HG02884 (cell line): ENCODE measurements at regions not wholly inside any gene's neighbourhood (a gene's known extent, or its start where the extent isn't known, plus 50 kb on each side); places are given as distances from the start of the nearest gene placed in this dataset.

Source experiments
- ATAC-seq: cut with Tn5 transposase; IDR thresholded peaks from one replicate; pipeline ENCODE4 v1.9.1; 2021; ENCODE audit warnings: mild to moderate bottlenecking, moderate library complexity; ENCODE audit not compliant: unreplicated experiment

DNA sequence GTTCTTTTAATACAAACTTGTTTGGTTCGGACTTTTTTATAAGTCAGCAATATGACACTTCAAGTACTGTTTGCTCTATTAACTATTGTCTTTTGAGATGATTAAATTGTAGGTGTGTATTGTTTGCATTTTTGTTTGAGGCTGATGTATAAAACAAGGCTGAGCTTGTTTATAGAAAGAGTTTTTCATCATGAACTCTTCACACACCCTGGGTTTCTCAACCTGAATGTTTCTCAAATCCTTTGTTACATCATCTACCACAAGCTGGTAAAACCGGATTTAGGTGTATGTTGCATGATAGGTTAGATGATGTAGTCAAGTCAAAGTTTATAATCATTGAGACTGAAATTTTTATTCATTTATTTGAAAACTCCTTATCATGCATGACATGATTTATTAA lies 335.2 kb upstream of the LRATD1 start:
- no peak for ATAC-seq

DNA sequence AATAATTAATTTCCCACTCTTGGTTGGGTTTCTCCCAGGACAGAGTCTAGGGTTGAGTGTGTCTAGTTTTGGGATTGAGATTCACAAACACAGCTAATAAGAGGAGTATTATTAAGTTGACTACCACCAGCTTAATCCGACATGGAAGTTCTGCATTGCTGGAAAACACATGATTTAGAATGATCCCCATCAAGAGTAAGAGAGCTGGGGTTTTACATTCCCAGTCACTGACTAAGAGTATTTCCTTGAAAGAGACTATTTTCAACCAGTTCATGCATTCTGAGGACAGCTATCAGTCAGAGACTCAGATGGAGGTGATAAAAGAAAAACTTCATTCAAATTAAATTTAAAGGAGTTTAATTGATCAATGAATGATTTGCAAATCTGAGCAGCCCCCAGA lies 334.6 kb upstream of the LRATD1 start:
- ATAC-seq: no peak

DNA sequence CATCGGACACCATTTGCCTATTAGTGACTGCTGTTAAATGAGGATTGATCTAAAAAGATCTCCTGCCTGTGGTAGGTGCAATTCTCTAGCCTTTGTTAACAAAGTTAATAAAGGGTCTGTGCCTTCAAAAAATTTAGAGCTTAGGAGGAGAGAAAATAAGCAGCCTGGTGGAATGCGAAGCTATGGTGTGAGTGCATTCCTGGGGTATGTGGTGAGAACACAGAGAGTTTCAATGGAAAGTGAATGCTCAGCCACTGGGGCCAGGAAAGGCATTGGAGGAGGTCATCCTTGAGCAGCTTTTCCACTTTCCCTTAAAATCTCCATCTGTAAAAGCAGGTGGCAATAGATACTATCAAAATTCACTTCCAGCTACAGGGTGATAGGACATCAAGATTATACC lies 331.2 kb upstream of the LRATD1 start:
- no peak for ATAC-seq

DNA sequence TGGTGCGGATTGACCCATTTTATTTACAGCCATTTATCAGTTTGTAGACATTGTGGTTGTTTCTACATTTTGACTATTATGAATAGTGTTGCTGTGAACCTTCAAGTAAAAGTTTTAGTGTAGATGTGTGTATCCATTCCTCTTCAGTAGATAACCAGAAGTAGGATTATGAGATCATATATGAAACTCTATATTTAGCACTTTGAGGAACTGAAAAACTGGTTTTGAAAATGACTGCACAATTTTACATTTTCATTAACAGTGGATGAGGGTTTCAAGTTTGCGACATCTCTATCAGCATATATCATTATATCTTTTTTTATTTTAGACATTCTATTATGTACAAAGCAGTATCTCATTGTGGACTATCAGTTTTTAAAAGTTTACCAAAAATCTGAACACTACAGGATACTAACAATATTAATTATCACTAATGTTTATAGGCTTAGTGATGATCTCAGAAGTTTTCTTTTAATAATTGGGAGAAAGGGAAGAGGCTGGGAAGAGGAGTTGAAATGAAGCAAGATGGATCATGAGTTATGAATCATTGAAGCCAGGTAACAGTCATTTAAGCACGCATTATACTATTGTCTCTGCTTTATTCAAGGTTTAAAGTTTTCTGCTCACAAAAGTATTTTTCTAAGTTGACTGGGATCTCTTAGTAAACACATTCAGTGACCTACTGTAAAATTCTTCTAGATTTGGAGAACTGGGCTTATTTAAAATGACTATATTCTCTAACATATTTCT lies 329.0 kb upstream of the LRATD1 start:
- peak; percentile 88 for ATAC-seq

DNA sequence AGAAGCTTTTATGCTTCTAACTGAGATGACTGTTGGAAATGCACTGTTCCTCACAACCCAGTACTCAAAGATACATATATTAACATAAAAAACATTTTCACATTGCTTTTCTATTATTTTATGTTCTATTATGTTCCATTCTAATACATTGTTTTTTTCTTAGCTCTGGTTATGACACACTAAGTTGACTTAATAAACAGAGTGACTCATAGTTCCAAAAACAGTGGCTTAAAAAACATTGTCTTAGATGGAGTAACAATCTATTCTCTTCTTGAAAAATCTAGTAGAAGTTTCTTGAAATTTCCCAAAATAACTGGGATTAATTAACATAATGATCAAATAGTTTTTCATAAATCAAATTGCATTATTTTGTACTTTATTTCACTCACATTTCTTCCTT lies 328.2 kb upstream of the LRATD1 start:
- ATAC-seq: no peak

DNA sequence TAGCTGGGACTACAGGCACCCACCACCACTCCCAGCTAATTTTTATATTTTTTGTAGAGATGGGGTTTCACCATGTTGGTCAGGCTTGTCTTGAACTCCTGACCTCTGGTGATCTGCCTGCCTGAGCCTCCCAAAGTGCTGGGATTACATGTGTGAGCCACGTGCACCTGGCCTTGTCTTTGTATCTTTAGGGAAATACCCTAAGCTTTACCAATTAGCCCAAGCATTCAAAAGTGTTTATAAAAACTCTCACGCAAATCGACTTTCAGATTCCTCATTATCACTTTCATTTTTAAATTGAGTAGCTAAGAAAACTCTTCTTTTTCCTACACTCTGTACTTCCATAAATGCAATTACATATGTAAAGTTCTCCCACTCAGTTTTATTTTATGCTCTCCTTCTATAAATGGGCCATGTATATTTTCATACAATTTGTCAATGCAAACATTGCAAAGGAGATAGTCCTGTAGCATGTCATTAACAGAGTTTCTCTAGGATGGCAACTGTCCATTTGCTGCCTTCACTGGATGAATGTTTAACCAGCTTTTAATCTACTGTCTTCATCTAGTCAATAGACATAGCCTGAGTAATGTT lies 326.2 kb upstream of the LRATD1 start:
- peak; percentile 52 for ATAC-seq

DNA sequence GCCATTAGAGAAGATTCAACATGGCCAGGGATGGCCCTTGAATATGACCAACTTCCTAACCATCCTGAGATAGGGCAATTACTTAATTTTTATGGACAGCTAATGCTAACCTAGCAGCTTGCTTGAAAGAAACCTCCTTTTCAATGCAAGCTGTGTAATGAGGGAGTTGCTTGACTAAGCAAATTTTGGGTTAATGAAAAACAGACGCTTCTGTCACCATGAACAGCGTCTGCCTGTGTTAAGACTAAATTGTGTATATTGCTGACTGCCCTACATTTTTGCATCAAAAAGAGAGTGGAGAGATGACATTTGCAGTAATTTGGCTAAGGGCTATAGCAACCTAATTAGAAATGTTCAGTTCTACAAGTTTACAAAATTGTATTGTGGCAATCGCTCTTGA lies 319.2 kb upstream of the LRATD1 start:
- ATAC-seq: no peak

DNA sequence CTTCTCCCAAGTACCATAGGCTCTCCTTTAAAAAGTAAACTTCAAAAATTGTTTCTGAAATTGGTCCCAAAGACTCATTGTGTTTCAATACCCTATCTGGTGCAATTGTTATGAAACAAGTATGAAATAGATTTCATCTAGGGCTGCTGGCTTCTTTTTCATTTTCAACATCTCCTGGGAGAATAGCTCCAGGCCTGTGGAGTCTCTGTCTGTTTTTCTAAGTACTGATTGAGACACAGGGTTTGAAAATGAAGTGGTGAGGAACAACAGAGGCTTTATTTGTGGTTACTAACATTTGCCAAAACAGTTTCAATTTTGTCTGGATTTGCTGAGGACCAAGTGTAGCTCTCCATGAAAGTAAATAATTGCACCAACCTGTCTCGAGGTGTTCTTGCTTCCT lies 315.9 kb upstream of the LRATD1 start:
- ATAC-seq: no peak

DNA sequence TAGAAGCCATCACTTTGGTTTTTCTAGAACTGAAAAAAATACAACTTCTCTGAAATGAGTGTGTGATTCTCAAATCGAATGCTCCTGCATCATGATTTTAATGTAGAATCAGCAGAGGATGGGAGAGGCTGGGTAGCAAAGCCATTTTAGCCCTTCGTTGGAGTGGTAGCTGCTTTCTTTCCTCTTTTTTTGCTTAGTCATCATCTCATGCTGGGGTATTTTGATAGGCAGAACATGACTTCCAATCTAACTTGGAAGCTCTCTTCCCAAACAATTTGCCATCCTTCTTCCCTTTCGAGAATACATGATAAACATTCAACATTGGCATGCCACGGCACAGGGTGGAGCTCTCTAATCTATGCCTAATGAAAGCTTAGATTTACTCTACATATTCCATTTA lies 311.2 kb upstream of the LRATD1 start:
- ATAC-seq: no peak

DNA sequence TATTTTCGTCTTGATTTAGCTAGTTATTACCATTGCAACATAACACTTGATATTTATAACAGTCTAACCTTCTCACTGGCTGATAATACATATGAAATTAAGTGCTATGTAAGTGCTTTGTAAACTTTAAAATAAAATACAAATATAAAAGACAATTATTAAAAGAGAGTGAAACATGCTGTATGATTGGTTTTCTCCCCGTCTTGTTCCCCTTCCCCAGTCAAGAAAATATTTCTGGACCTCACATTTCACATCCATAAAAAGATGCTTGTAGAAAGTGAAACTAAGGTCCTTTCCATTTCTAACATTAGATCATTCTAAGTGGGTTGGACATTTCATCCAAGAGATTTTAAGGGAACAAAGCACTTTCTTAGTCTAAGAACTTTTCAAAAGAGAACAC lies 310.2 kb upstream of the LRATD1 start:
- ATAC-seq: no peak

DNA sequence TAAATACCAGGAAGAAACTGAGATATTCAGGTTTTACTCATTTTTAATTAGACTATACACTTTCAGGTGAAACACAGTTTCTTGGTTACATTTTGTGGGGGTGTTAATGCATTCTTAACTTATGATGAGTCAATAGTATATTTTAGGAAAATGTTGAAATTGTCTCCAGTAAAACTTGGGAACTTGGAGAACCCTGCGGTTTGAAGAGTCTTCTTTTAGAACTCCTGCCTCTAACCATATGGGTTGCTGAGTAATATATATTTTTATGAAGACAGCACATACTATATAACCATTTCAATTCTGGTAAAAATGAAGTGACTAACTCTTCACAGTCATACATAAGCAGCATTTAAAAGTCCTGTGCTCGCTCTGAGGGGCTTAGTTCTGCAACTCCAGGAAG lies 308.2 kb upstream of the LRATD1 start:
- ATAC-seq: no peak

DNA sequence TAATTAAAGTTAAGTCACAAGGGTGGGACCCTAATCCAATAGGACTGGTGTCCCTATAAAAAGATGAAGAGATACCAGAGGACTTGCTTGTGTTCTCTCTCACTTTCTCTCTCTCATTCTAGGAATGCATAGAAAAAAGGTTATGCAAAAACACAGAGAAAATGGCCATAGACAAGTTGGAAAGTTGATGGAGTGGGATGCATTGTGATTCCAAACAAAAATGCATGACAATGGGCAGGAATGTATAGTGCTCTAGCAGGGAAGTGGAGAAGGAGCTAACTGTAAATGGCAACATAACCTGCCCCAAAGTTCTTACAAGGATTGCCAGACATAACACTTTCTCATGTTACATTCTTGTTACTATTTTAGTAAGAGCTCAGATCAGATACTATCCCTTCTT lies 301.6 kb upstream of the LRATD1 start:
- no peak for ATAC-seq

DNA sequence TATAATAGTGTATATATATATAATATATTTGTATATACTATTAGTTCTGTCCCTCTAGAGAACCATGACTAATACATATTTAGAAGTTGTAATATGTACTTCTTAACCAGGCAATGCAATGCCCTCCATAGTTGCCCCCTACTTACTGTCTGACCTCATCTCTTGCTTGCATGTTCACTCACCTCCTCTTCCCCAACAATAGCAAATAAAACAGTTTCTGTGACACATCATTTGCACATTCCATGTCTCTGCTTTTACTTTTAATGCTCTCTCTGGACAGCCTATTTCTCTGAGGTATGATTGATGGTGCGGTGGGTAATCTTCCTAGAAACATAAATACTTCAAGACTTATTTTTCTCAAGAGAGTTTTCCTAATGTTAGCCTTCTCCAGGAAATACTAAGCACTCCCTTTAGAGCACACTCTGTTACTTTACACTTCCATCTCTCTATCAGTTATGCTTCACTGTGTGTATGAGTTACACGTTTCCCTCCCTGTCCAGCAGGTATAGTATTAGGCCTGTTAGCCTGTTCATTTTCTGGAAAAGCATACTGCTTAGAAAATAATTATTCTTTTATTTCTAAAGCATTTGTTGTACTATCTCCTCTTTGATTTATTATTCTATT lies 295.6 kb upstream of the LRATD1 start:
- ATAC-seq: no peak

DNA sequence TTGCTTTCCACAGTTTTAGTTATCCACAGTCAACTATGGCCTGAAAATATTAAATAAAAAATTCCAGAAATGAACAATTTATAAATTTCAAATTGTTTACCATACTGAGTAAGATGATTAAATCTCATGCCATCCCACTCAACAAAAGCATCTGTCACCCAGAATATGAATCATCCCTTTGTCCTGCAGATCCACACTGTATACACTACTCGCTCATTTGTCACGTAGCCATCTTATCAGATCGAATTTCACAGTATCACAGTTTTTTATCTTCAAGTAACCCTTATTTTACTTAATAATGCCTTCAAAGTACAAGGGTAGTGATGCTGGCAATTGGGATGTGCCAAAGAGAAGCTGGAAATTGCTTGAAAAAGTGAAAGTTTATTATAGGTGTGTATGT lies 291.8 kb upstream of the LRATD1 start:
- ATAC-seq: no peak

DNA sequence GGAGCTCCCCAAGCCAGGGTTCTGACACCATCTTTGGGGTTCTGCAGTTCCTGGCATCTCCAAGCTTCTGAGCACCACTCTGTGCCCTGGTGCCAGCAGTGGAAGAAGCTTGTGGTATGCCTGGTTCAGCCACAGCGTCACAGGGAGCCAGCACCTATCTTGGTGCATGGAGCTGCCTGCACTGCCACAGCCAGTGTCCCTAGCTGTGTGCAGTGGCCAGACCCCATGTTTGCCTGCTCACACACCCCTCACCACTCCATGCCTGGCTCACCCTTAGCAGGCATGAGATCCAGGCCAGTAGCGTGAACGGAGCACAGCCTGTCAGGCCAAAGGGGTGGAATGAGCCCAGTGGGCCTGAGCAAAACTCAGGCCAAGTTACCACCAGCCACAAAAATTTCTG lies 290.2 kb upstream of the LRATD1 start:
- ATAC-seq: no peak

DNA sequence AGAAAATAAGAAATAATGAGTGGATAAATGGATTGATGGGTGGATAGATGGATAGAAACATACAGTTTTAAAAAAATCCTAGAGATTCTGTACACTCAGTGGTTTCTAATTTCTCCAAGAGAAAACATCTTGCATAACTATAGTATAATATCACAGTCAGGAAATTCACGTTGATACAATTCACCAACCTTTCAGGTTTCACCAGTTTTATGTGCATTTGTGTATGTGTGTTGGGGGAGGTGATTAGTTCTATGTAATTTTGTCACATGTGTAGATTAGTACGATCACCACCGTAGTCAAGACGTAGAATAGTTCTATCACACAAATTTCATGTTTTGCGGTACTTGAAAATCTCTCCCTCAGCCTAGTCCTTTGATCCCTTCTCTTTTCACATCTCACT lies 288.2 kb upstream of the LRATD1 start:
- no peak for ATAC-seq

DNA sequence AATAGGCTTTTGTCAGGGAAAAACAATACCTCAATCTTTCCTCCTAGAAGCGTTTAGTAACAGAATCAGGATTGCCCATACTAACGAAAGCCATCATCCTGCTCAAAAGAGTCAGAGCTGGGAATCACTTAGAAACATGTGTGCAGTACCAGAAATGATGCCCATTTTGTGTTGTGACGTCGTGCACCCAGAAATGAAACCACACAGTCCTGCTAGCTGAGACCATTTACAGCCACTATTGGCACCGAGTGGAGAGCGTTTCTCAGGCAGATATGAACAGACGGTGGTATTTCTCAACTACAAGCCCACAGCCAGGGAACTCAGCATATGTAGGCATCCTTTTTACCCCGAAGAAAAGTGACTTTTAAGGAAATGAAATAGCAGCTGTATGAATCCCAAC lies 284.3 kb upstream of the LRATD1 start:
- no peak for ATAC-seq

DNA sequence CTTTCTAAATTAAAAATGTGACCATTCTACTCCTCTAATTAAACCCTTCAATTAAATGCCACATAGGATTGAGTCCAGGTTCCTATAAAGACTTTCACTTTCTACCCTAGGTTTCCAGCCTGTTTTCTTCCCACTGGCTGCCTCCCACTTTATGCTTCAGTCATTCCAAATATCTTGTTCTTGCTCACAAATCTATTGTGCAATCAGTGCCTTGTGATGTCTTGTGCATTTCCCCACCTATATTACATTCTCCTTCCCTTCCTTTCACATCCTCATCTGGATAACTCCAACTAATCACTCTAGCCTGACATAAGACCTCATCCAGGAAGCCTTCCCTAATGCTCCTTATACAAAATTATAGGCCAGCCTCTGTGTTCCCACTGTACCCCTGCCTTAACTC lies 281.7 kb upstream of the LRATD1 start:
- ATAC-seq: no peak

DNA sequence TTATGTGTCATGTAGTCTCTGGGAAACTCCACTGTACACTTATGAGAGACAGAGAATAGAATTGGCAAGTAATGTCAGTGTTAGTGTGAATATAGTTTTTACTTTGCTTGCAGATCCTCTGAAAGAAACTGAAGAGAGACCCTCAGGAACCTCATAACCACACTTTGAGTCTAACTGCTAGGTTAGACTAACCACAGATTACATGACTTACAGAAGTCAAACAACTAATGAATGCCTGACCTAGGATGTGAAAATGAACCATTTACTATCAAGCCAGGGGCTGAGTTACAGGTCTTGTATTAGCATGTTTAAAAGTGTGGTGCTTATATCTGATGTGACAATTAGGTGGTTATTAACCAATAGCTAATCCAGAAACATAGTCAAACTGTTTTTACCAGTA lies 280.4 kb upstream of the LRATD1 start:
- ATAC-seq: no peak

DNA sequence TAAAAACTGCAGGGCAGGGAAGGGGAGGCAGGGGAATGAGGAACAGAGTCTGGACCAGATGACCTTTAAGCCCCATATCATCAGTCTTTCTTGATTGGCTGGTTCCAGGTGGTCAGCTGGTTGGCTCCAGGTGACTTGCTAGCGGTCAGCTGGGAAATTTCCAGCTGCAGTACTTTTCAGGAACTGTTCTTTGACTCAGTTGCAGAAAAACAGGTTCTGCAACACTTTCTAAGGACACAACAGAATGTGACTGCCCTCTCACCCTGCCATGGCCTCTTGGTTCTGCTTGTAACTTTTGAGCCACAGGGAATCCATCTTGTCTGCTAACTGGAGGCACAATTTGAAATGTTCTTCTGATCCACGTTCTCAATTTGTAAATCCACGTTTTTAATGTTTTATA lies 278.3 kb upstream of the LRATD1 start:
- ATAC-seq: no peak

DNA sequence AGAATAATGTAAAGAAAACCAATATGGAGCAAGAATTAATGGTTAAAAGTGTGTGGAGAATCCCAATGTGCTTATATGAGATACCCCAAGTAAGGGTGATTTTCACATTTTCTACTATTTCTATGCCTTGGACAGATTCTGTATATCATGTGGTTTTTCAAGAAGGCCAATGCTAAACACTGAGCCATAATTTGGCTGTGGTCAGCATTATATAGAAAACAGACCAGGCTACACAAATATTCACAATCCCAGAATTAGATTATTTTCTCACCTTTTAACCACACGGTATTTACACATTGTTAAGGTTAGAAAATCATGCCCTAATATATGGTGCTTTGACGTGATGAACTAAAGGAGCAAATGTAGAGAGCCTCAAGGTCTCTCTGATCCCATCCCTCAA lies 277.4 kb upstream of the LRATD1 start:
- ATAC-seq: no peak

DNA sequence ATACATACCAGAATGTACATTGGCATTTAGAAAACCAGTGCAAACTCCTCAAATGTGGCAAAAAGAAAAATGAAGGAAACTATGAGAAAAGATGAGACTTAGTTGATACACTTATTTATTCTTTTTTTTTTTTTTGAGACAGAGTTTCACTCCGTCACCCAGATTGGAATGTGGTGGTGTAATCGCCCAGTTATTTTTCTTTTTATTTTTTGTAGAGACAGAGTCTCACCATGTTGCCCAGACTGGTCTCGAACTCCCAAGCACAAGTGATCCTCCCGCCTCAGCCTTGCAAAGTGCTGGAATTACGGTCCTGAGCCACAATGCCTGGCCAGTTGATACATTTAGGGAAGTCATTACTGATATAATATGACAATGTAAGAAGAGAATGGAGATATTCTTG lies 274.2 kb upstream of the LRATD1 start:
- no peak for ATAC-seq

DNA sequence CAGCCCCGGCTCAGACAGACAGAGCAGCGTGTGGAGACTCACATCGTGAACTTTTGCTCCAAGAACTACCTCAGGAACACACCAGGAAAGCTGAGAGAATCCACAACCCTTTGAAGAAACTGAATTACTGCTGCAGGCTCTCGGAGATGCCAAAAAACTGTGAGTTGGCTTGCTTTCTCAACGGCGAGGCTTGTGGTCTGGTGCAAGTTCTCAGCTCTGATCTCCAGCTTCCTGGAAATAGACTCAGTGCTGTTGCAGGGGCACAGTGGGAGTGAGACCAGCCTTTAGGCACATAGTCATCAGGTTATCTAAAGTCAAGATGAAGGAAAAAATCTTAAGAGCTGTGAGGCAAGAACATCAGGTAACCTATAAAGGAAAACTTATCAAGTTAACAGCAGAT lies 273.7 kb upstream of the LRATD1 start:
- ATAC-seq: no peak
